IgD-negative memory B cell (primary cell): ENCODE measurements at regions not wholly inside any gene's neighbourhood (a gene's known extent, or its start where the extent isn't known, plus 50 kb on each side); places are given as distances from the start of the nearest gene placed in this dataset.
"Not testable (repeated sequence)": the region's sequence is repeated elsewhere in the genome, so short reads cannot be mapped to it uniquely, and the experiment has no call there.

ENCODE experiments used
- H3K27ac Mint-ChIP-seq, 3 donors: one replicate each; pipeline ENCODE4 v1.8.0; 2020 to 2022; ENCODE audit warnings: mild to moderate bottlenecking in 3 of 3, mixed read lengths in 3 of 3, moderate library complexity in 1 of 3
- H3K27me3 Mint-ChIP-seq: one replicate; pipeline ENCODE4 v1.8.0; 2021; ENCODE audit warnings: mixed read lengths
- H3K36me3 Mint-ChIP-seq: one replicate; pipeline ENCODE4 v1.8.0; 2020; ENCODE audit warnings: mild to moderate bottlenecking, mixed read lengths
- H3K4me1 Mint-ChIP-seq, 3 donors: one replicate each; pipeline ENCODE4 v1.8.0; 2020 to 2022; ENCODE audit warnings: mixed read lengths in 3 of 3, mild to moderate bottlenecking in 1 of 3
- H3K4me3 Mint-ChIP-seq, 4 donors: one replicate each; pipeline ENCODE4 v1.8.0; 2020 to 2022; ENCODE audit warnings: mild to moderate bottlenecking in 4 of 4, mixed read lengths in 4 of 4, moderate library complexity in 3 of 4
- H3K9me3 Mint-ChIP-seq, 3 donors: one replicate each; pipeline ENCODE4 v1.8.0; 2020 to 2021; ENCODE audit warnings: mixed read lengths in 3 of 3, mild to moderate bottlenecking in 1 of 3

DNA sequence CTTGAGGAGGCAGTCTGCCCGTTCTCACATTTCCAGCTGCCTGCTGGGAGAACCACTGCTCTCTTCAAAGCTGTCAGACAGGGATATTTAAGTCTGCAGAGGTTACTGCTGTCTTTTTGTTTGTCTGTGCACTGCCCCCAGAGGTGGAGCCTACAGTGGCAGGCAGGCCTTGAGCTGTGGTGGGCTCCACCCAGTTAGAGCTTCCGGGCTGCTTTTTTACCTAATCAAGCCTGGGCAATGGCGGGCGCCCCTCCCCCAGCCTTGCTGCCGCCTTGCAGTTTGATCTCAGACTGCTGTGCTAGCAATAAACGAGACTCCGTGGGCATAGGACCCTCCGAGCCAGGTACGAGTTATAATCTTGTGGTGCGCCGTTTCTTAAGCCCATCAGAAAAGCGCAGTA, 414.6 kb upstream of the GRIN3A start:
- not testable (repeated sequence) for H3K4me1 Mint-ChIP-seq, H3K27ac Mint-ChIP-seq, H3K4me3 Mint-ChIP-seq, H3K36me3 Mint-ChIP-seq, H3K27me3 Mint-ChIP-seq
- peaks cover 0 to 12% (median 3%) of the 10 kb centered on the region in 3 donors for H3K9me3 Mint-ChIP-seq

- Mint-ChIP-seq H3K9me3 (peaks cover 0 to 3% (median 3%) of the 10 kb centered on the region in 3 donors), H3K36me3 (no peaks in the 10 kb centered on the region), H3K4me3 (no peak overlapping the region), H3K4me1 (no peaks in the 10 kb centered on the region), H3K27me3 (no peaks in the 10 kb centered on the region), H3K27ac (no peak overlapping the region)
Observed at GRCh38 chr9:102135768-102136167, 397.3 kb upstream of the GRIN3A start.

- H3K4me1 Mint-ChIP-seq = no peaks in the 10 kb centered on the region
- H3K4me3 Mint-ChIP-seq = no peak overlapping the region
- H3K27ac Mint-ChIP-seq = no peak overlapping the region
- no peaks in the 10 kb centered on the region for H3K36me3 Mint-ChIP-seq
- H3K9me3 Mint-ChIP-seq = peaks cover 0 to 4% (median 4%) of the 10 kb centered on the region in 3 donors
- no peaks in the 10 kb centered on the region for H3K27me3 Mint-ChIP-seq
Observed at GRCh38 chr9:102124465-102124864, 386.0 kb upstream of the GRIN3A start.

DNA sequence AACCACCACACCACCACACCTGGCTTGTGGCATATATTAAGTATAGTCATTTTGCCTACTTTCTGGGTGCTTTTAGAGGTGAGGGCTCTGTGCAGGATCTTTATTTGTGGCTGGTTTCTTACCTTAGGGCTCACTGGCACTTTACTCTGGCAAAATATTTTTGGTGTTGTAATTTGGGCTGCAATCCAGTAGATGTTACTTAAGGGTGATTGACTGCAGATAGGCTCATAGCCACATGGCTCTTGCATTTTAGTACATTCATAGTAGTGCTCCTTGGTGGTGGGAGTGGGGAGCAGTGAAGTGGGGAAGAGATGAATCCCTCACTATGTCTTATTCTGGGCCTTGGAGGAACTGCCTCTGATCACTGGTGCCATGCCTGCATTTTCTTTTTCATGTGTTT, 376.1 kb upstream of the GRIN3A start:
- no peaks in the 10 kb centered on the region for H3K4me1 Mint-ChIP-seq

DNA sequence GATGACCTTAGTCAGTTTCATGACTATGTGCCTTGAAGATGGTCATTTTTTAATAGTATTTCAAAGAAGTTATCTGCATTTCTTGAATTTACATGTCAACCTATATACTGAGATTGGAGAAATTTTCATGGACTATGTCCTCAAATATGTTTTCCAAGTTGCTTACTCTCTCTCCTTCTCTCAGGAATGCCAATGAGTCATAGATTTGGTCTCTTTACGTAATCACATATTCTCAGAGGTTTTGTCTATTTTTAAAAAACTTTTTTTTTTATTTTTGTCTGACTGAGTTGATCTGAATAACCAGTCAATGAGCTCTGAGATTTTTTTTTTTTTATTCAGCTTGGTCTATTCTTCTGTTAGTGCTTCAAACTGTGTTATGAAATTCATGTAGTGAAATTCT, 374.7 kb upstream of the GRIN3A start:
- H3K27me3 Mint-ChIP-seq = no peaks in the 10 kb centered on the region
- peaks cover 0 to 6% (median 0%) of the 10 kb centered on the region in 3 donors for H3K9me3 Mint-ChIP-seq
- no peaks in the 10 kb centered on the region for H3K36me3 Mint-ChIP-seq
- no peak overlapping the region for H3K27ac Mint-ChIP-seq
- H3K4me3 Mint-ChIP-seq = no peak overlapping the region
- no peaks in the 10 kb centered on the region for H3K4me1 Mint-ChIP-seq

More for the DNA sequence above, 376.1 kb upstream of the GRIN3A start:
- Mint-ChIP-seq H3K36me3 (no peaks in the 10 kb centered on the region), H3K27ac (no peak overlapping the region), H3K27me3 (no peaks in the 10 kb centered on the region), H3K4me3 (no peak overlapping the region), H3K9me3 (peaks cover 0 to 8% (median 3%) of the 10 kb centered on the region in 3 donors)

- peaks cover 0 to 4% (median 0%) of the 10 kb centered on the region in 3 donors for H3K9me3 Mint-ChIP-seq
- H3K27ac Mint-ChIP-seq = no peak overlapping the region
- no peak overlapping the region for H3K4me3 Mint-ChIP-seq
- no peaks in the 10 kb centered on the region for H3K4me1 Mint-ChIP-seq
- H3K36me3 Mint-ChIP-seq = no peaks in the 10 kb centered on the region
- no peaks in the 10 kb centered on the region for H3K27me3 Mint-ChIP-seq
Observed at GRCh38 chr9:102106439-102106838, 368.0 kb upstream of the GRIN3A start.

- Mint-ChIP-seq H3K4me1 (no peaks in the 10 kb centered on the region), H3K27me3 (no peaks in the 10 kb centered on the region)
Observed at GRCh38 chr9:102101723-102102122, 363.3 kb upstream of the GRIN3A start.

GRCh38 chr9:102087141-102087540, 348.7 kb upstream of the GRIN3A start:
- Mint-ChIP-seq H3K4me3 (no peak overlapping the region), H3K36me3 (no peaks in the 10 kb centered on the region), H3K27me3 (no peaks in the 10 kb centered on the region), H3K4me1 (no peaks in the 10 kb centered on the region), H3K9me3 (peaks cover 0 to 5% (median 1%) of the 10 kb centered on the region in 3 donors), H3K27ac (no peak overlapping the region)

More at GRCh38 chr9:102101723-102102122, 363.3 kb upstream of the GRIN3A start:
- Mint-ChIP-seq H3K36me3 (no peaks in the 10 kb centered on the region), H3K9me3 (peaks cover 0 to 3% (median 0%) of the 10 kb centered on the region in 3 donors), H3K4me3 (no peak overlapping the region), H3K27ac (no peak overlapping the region)

DNA sequence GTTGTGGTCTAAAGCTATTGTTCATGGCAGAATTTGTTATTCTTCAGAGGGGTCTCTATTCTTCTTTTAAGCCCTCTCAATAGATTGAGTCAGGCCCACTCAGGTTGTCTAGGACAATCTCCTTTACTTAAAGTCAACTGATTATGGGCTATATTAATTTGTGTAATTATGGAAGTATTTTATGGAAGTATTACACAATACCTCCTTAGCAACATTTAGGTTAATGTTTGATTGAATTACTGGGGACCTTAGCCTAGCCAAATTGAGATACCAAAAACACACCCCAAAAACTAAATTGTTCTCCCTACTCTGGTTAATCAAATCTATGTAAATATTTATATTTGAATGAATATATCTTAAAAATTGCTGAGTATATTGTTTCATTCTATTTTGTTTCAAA, 347.1 kb upstream of the GRIN3A start:
- Mint-ChIP-seq H3K36me3 (no peaks in the 10 kb centered on the region), H3K4me1 (no peaks in the 10 kb centered on the region), H3K27me3 (no peaks in the 10 kb centered on the region), H3K27ac (no peak overlapping the region), H3K4me3 (no peak overlapping the region), H3K9me3 (peaks cover 0 to 5% (median 3%) of the 10 kb centered on the region in 3 donors)

DNA sequence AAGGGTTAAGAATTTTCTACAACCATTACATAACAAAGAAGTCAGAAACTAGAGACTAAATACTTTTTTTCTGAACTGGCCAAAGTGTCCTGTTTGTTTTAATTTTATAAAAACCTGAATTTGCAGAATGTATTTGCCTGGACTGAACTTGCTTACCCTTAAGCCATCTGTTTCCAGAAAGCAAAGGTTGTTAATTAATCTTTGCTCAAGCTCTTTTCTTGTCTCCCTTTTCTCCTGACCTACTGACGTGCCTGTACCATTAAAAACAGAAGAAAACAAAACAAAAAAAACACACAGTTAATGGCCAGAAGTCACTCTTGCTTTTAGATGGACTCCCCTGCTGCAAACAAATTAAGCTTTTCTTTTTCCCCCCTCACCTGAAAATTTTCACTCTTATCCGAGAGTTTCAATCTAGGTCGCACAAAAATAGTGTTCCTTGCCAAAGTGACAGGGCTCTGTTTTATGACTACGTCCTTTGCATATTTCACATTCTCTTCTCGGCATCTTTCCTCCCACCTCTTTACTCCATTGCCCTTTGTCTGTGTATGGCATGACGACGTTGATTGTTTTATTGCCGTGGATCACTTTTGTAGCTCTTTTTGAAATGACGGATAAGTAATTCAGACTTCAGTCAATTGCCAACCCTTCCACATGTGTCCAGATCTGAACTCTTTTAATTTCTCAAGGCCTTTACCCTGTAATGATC, 333.8 kb upstream of the GRIN3A start:
- no peaks in the 10 kb centered on the region for H3K36me3 Mint-ChIP-seq
- no peak overlapping the region for H3K27ac Mint-ChIP-seq
- peaks cover 2 to 5% (median 2%) of the 10 kb centered on the region in 3 donors for H3K9me3 Mint-ChIP-seq
- no peak overlapping the region for H3K4me3 Mint-ChIP-seq
- no peaks in the 10 kb centered on the region for H3K27me3 Mint-ChIP-seq
- H3K4me1 Mint-ChIP-seq = no peaks in the 10 kb centered on the region

DNA sequence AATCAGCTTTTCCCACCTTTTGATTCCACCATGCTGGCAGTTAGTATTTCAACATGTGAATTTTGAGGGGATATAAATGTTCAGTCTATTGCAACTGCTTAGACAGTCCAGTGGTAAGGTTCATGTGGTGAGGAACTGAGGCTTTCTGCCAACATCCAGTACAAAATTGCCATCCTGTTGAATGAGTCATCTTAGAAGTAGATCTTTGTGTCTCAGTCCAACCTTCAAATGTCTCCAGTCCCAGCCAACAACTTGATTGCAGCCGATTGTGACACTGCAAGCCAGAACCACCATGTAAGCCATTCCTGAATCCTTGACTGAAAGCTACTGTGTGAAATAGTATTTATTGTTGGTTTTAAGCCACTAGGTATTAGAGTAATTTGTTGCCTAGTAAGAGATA, 331.5 kb upstream of the GRIN3A start:
- Mint-ChIP-seq H3K27me3 (no peaks in the 10 kb centered on the region), H3K36me3 (no peaks in the 10 kb centered on the region), H3K4me3 (no peak overlapping the region), H3K4me1 (no peaks in the 10 kb centered on the region), H3K27ac (no peak overlapping the region), H3K9me3 (peaks cover 2 to 5% (median 2%) of the 10 kb centered on the region in 3 donors)

- Mint-ChIP-seq H3K4me3 (no peak overlapping the region), H3K9me3 (peaks cover 0 to 10% (median 2%) of the 10 kb centered on the region in 3 donors), H3K27me3 (no peaks in the 10 kb centered on the region), H3K4me1 (no peaks in the 10 kb centered on the region), H3K36me3 (no peaks in the 10 kb centered on the region), H3K27ac (no peak overlapping the region)
Observed at GRCh38 chr9:102054811-102055210, 316.4 kb upstream of the GRIN3A start.

- H3K27me3 Mint-ChIP-seq = no peaks in the 10 kb centered on the region
- no peaks in the 10 kb centered on the region for H3K36me3 Mint-ChIP-seq
- H3K4me1 Mint-ChIP-seq = no peaks in the 10 kb centered on the region
- H3K9me3 Mint-ChIP-seq = peaks cover 0 to 13% (median 0%) of the 10 kb centered on the region in 3 donors
- no peak overlapping the region for H3K27ac Mint-ChIP-seq
- H3K4me3 Mint-ChIP-seq = no peak overlapping the region
Observed at GRCh38 chr9:102049586-102050246, 311.3 kb upstream of the GRIN3A start.

DNA sequence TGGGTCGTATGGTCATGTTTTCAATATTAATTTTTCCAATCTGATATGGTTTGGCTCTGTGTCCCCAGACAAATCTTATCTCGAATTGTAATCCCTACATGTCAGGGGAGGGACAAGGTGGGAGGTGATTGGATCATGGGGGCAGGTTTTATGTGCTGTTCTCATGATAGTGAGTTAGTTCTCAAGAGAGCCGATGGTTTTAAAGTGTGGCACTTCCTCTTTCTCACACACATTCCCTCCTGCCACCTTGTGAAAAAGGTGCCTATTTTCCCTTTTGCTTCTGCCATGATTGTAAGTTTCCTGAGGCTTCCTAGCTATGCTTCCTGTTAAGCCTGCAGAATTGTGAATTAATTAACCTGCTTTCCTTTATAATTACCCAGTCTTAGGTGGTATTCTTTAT, 309.1 kb upstream of the GRIN3A start:
- peaks cover 0 to 13% (median 2%) of the 10 kb centered on the region in 3 donors for H3K9me3 Mint-ChIP-seq
- no peak overlapping the region for H3K4me3 Mint-ChIP-seq
- peak overlapping the region in 1 of 3 donors; percentile 42 for H3K27ac Mint-ChIP-seq

DNA sequence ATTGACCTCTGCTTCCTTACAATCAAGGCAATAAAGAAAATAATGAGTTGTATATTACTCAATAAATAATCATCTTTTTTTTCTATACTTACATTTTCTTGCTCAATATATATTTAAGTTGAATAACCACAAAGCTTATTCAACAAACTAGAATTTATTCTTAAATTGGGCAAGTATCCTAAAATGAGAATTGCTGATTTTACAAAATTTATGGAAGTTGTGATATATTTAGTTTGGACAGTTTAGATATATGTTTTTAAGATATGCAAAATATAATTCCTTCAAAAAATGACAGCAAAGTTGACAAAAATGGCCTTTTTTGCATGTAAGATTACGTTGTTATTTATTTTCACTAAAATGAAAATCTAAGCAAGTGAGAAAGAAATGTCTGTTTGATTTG, 305.7 kb upstream of the GRIN3A start:
- H3K4me1 Mint-ChIP-seq = no peaks in the 10 kb centered on the region
- no peaks in the 10 kb centered on the region for H3K36me3 Mint-ChIP-seq
- H3K4me3 Mint-ChIP-seq = no peak overlapping the region
- H3K9me3 Mint-ChIP-seq = peaks cover 0 to 8% (median 6%) of the 10 kb centered on the region in 3 donors
- no peaks in the 10 kb centered on the region for H3K27me3 Mint-ChIP-seq
- H3K27ac Mint-ChIP-seq = no peak overlapping the region

More for the DNA sequence above, 309.1 kb upstream of the GRIN3A start:
- Mint-ChIP-seq H3K4me1 (no peaks in the 10 kb centered on the region), H3K27me3 (no peaks in the 10 kb centered on the region), H3K36me3 (no peaks in the 10 kb centered on the region)

- Mint-ChIP-seq H3K27me3 (no peaks in the 10 kb centered on the region), H3K27ac (no peak overlapping the region), H3K36me3 (no peaks in the 10 kb centered on the region), H3K4me3 (no peak overlapping the region), H3K9me3 (peaks cover 0 to 8% (median 8%) of the 10 kb centered on the region in 3 donors), H3K4me1 (peaks cover 0 to 1% (median 0%) of the 10 kb centered on the region in 3 donors)
Observed at GRCh38 chr9:102038006-102038405, 299.6 kb upstream of the GRIN3A start.
